AG04449 (cell line): ENCODE measurements at regions not wholly inside any gene's neighbourhood (a gene's known extent, or its start where the extent isn't known, plus 50 kb on each side); places are given as distances from the start of the nearest gene placed in this dataset.

Experiments used
- CTCF ChIA-PET: fragments of 350-600 bp; formaldehyde crosslinking; extraction: SDS; loops from one replicate; lab custom pipeline; 2021; ENCODE audit warnings: antibody characterized with exemption; lab: Yijun Ruan, JAX
- POLR2A ChIA-PET: fragments of 400-600, 350-600 bp; formaldehyde crosslinking; extraction: SDS; loops from one replicate; lab custom pipeline; 2020; ENCODE audit warnings: antibody characterized with exemption, inconsistent platforms; lab: Yijun Ruan, JAX
- DNase-seq: peaks from one replicate; pipeline ENCODE4 v3.0.0-alpha.2; 2010; ENCODE audit warnings: low read depth, low spot score
- H3K4me3 ChIP-seq: 2 replicates; pipeline ENCODE4 v1.5.1; 2011; ENCODE audit warnings: low read depth, mild to moderate bottlenecking, control low read depth, low read length
- TF ChIP-seq, protein P1 (sequence below): IDR thresholded peaks from one replicate; pipeline ENCODE4 v1.5.1; 2011; ENCODE audit warnings: mild to moderate bottlenecking, moderate library complexity, low read length, control low read depth, inconsistent platforms; ENCODE audit not compliant: insufficient read depth; ENCODE audit errors: missing control alignments

DNA sequence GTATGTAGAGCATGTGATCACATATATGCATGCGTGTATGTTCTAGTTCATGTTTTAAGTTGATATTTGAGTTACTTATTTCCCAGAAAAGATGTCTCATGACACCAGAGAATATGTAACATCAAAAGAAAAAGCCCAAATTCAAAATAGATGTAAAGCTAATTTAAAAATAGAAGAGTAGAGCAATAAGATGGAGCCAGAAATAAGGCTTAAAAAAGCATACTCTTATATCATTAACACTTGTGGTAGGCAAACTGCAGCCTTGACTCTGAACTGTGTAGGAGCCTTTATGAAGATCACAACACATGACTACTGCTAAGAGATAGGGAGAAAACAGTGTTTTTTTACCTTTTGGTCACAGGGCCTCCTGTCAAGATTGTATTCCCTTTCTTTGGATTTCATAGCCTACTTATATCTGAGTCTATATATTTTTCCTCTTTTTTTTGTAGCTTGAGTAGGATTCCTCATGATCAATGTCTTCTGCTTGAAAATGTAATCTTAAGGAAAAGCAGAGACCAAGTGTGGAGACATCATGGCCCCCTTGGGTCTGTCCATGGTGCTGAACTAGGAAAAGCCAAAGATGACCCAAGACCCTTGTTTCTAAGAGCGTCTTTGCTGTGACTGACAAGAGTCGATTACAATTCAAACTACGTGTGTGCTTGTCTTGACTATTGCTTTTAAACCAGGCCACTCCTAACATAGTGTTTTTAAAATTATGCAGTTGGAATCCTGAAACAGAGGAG lies 390.4 kb downstream of the SHISA9 start:
- POLR2A ChIA-PET: no interaction called here
- CTCF ChIA-PET: no interaction called here

DNA sequence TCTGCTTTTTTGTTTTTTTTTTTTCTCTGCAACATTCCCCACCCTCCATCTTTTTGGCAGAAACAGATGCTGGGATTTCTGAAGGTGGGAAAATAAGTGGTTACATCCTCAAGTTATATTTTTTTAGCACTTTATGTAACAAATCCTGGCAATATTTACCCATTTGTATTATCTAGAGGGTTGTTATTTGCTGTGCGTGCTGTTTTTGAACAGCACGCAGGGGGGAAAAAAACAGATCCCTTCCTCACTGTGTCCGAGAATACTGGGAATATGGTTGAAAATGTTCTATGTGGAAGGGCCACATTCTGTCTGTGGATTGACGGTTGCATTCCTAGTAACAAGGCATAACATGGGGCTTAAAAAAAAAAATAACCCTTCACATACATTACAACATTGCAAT lies 394.8 kb downstream of the SHISA9 start:
- H3K4me3 ChIP-seq: no peak overlapping the region
- POLR2A ChIA-PET: no interaction called here
- CTCF ChIA-PET: no interaction called here
- no peak for DNase-seq
- TF ChIP-seq, protein P1, sequence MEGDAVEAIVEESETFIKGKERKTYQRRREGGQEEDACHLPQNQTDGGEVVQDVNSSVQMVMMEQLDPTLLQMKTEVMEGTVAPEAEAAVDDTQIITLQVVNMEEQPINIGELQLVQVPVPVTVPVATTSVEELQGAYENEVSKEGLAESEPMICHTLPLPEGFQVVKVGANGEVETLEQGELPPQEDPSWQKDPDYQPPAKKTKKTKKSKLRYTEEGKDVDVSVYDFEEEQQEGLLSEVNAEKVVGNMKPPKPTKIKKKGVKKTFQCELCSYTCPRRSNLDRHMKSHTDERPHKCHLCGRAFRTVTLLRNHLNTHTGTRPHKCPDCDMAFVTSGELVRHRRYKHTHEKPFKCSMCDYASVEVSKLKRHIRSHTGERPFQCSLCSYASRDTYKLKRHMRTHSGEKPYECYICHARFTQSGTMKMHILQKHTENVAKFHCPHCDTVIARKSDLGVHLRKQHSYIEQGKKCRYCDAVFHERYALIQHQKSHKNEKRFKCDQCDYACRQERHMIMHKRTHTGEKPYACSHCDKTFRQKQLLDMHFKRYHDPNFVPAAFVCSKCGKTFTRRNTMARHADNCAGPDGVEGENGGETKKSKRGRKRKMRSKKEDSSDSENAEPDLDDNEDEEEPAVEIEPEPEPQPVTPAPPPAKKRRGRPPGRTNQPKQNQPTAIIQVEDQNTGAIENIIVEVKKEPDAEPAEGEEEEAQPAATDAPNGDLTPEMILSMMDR: no peak

More for the DNA sequence above, 390.4 kb downstream of the SHISA9 start:
- H3K4me3 ChIP-seq: no peak overlapping the region
- DNase-seq: no peak
- TF ChIP-seq, protein P1: no peak

DNA sequence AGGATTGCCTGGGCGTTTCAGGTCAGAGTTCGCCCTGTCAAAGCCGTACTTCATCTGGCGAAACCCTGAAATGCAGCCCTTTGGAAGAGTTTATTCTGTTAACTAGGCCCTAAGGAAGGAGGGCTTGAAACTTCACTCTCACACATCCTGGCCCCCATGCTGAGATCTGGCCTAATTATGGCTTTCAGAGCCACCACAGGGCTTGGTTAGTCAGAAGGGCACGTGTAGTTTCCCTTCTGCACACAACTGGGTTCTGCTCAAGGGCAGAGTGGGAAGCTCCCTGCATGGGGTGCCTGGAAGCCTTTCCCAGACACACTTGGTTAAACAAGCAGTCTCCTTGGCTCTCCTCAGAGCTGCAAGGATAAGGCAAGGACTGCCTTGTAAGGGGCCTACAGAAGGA lies 397.3 kb downstream of the SHISA9 start:
- CTCF ChIA-PET: no interaction called here

DNA sequence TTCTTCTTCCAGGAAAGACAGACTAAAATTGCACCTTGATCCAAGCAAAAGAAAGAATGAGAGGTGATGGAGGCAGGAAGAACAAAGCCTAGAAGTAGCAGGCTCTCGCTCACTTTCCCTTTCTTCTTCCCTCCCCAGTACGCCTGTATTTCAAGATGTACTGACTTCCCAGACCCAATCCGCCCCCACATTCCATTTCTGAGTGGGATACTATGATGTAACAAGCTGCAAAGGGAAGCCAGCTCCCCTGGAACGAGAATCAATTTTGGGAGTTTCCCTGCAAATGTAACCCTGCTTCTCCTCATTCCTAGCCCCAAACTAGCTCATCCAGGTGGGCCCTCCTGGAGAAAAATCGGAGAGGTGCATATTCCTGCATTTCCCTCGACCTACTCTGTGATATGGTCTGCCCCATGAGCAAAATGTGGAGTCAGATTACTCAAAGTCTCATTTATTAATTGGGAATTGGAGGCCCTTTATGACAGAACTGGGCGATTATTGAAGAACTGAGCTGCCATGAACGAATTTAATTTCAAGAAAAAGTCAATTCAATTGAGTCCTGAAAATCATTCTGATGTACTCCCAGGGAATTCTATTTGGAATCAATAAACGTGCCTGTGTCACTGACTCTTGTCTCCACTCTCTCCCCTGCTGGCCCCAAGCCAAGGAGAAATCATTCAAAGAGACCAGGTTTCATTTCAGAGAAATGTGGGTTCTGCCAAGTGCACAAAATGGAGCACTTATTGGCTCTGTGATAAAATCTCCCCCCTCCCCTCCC lies 398.9 kb downstream of the SHISA9 start:
- TF ChIP-seq, protein P1: no peak
- ChIA-PET CTCF (no interaction called here), POLR2A (no interaction called here)
- no peak for DNase-seq
- H3K4me3 ChIP-seq: no peak overlapping the region

More for the DNA sequence above, 397.3 kb downstream of the SHISA9 start:
- TF ChIP-seq, protein P1: no peak
- POLR2A ChIA-PET: no interaction called here
- no peak for DNase-seq
- H3K4me3 ChIP-seq: no peak overlapping the region

DNA sequence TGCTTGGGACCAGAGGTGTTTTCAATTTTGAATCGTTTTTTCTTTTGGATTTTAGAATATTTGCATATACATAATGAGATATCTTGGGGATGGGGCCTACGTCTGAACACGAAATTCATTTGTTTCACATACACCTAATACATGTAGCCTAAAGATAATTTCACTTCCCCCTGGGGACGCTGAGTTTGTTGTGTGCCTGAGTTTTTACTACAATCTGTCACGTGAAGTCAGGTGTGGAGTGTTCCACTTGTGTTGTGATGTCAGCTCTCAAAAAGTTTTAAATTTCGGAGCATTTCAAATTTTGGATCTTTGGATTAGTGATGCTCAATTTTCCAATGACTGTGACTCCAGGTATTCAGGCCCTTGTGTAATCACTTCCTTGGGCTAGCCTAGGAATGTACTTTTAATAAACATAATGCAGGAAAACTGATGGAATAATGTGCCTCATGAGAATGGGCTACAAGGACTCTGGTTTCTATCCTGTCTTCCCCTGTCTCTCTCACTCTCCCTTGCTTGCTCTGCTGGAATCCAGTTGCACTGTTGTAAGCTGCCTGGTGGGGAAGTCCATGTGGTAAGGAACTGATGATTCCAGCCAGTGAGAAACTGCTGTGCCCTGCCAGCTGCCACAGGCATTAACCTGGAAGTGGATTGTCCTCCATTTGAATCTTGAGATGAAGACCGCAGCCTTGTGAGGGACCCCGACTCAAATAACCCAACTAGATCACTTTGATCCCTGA lies 403.8 kb downstream of the SHISA9 start:
- no peak overlapping the region for H3K4me3 ChIP-seq
- ChIA-PET POLR2A (no interaction called here), CTCF (no interaction called here)
- no peak for DNase-seq
- TF ChIP-seq, protein P1: no peak
